ENCODE measurements at regions not wholly inside any gene's neighbourhood (a gene's known extent, or its start where the extent isn't known, plus 50 kb on each side); places are given as distances from the start of the nearest gene placed in this dataset.

GRCh38 chr2:5766056-5766455 is 73.9 kb downstream of the SOX11 start:
- no peak for DNase-seq (ENCODE audit: low spot score)
- no peak for TF ChIP-seq CTCF (IDR thresholded peaks at IDR 0.05; ENCODE audit: extremely low read depth, insufficient read depth, missing control alignments)
- in situ Hi-C loops (cut with MboI; ENCODE audit: low pct_unique_long_range_greater_than_20kb, low sequenced_read_pairs, unreplicated experiment) = no loop called here

GRCh38 chr2:5766561-5766960 is 74.4 kb downstream of the SOX11 start:
- no peak for DNase-seq (ENCODE audit: low spot score)
- in situ Hi-C loops (cut with MboI; ENCODE audit: low pct_unique_long_range_greater_than_20kb, low sequenced_read_pairs, unreplicated experiment) = no loop called here
- TF ChIP-seq CTCF (IDR thresholded peaks at IDR 0.05; ENCODE audit: extremely low read depth, insufficient read depth, missing control alignments) = no peak

GRCh38 chr2:5777131-5777535 is 84.9 kb downstream of the SOX11 start:
- TF ChIP-seq CTCF (IDR thresholded peaks at IDR 0.05; ENCODE audit: extremely low read depth, insufficient read depth, missing control alignments) = no peak
- in situ Hi-C loops (cut with MboI; ENCODE audit: low pct_unique_long_range_greater_than_20kb, low sequenced_read_pairs, unreplicated experiment) = no loop called here
- no peak for DNase-seq (ENCODE audit: low spot score)

- in situ Hi-C loops (cut with MboI; ENCODE audit: low pct_unique_long_range_greater_than_20kb, low sequenced_read_pairs, unreplicated experiment) = no loop called here
- DNase-seq (ENCODE audit: low spot score) = no peak
- TF ChIP-seq CTCF (IDR thresholded peaks at IDR 0.05; ENCODE audit: extremely low read depth, insufficient read depth, missing control alignments) = no peak
Measured at GRCh38 chr2:5781679-5782078, 89.5 kb downstream of the SOX11 start.

- TF ChIP-seq CTCF (IDR thresholded peaks at IDR 0.05; ENCODE audit: extremely low read depth, insufficient read depth, missing control alignments) = no peak
- DNase-seq (ENCODE audit: low spot score) = no peak
- in situ Hi-C loops (cut with MboI; ENCODE audit: low pct_unique_long_range_greater_than_20kb, low sequenced_read_pairs, unreplicated experiment) = no loop called here
Measured at GRCh38 chr2:5782103-5782502, 89.9 kb downstream of the SOX11 start.

GRCh38 chr2:5788447-5788846 is 96.3 kb downstream of the SOX11 start:
- DNase-seq (ENCODE audit: low spot score) = no peak
- TF ChIP-seq CTCF (IDR thresholded peaks at IDR 0.05; ENCODE audit: extremely low read depth, insufficient read depth, missing control alignments) = no peak
- in situ Hi-C loops (cut with MboI; ENCODE audit: low pct_unique_long_range_greater_than_20kb, low sequenced_read_pairs, unreplicated experiment) = no loop called here

DNA sequence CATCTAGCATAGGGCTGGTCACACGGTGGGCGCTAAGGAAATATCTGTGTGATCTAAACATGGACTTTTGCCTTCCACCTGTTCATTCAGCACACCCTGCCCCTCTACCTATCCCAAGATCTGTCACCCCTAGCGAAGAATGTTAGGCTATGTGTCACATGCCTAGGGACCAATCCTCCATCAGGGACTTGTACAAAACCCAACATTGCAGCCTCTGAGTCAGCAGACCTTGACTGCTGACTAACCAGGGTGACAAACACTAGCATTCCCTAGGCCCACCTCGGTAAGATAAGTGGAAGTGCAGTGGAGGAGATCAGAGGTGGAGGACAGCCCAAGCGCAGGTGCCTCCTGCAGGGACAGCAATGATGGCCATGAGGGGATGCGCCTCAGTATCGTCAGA is 99.2 kb downstream of the SOX11 start:
- TF ChIP-seq CTCF (IDR thresholded peaks at IDR 0.05; ENCODE audit: extremely low read depth, insufficient read depth, missing control alignments) = no peak
- DNase-seq (ENCODE audit: low spot score) = no peak
- in situ Hi-C loops (cut with MboI; ENCODE audit: low pct_unique_long_range_greater_than_20kb, low sequenced_read_pairs, unreplicated experiment) = no loop called here

All from GM13977 (cell line).